GM12872 (cell line): ENCODE measurements at regions not wholly inside any gene's neighbourhood (a gene's known extent, or its start where the extent isn't known, plus 50 kb on each side); places are given as distances from the start of the nearest gene placed in this dataset.

Experiments used
- CTCF ChIP-seq: IDR thresholded peaks from 3 replicates; pipeline ENCODE4 v1.5.1; 2011; ENCODE audit warnings: low read depth, mild to moderate bottlenecking, low read length, moderate library complexity; ENCODE audit not compliant: insufficient read depth

- TF ChIP-seq CTCF = no peak
Measured at GRCh38 chr9:135397142-135397541, 82.4 kb upstream of the PPP1R26 start.

GRCh38 chr9:135399000-135399649, 80.5 kb upstream of the PPP1R26 start:
- TF ChIP-seq CTCF = no peak

- TF ChIP-seq CTCF = no peak
Measured at GRCh38 chr9:135400496-135400895, 79.1 kb upstream of the PPP1R26 start.

- TF ChIP-seq CTCF = no peak
Measured at GRCh38 chr9:135401218-135401617, 78.4 kb upstream of the PPP1R26 start.

GRCh38 chr9:135402048-135402738, 77.4 kb upstream of the PPP1R26 start:
- no peak for TF ChIP-seq CTCF

GRCh38 chr9:135402739-135403695, 76.6 kb upstream of the PPP1R26 start:
- TF ChIP-seq CTCF = no peak
